Stomach (tissue), 4 donors: ENCODE measurements at regions not wholly inside any gene's neighbourhood (a gene's known extent, or its start where the extent isn't known, plus 50 kb on each side); places are given as distances from the start of the nearest gene placed in this dataset.

Experiments
- CTCF ChIP-seq, 7 experiments: fragments of 450-650 bp in 4 of 7; fragments of 200-600 bp in 3 of 7; sonication (generic) in 3 of 7; IDR thresholded peaks; one replicate each; pipeline ENCODE4 v1.5.1; 2016 to 2019; ENCODE audit warnings: antibody characterized with exemption in 7 of 7, control low read depth in 2 of 7, mild to moderate bottlenecking in 1 of 7
- EP300 ChIP-seq: sonication (generic); formaldehyde crosslinking; IDR thresholded peaks from one replicate; pipeline ENCODE4 v1.6.1; 2017; ENCODE audit warnings: antibody characterized with exemption

- TF ChIP-seq CTCF (IDR thresholded peaks at IDR 0.05) (no peak), EP300 (no peak)
Observed at GRCh38 chr18:30248056-30248455, 794.5 kb downstream of the DSC3 start.
